Tibial nerve (tissue), 4 donors: ENCODE measurements at regions not wholly inside any gene's neighbourhood (a gene's known extent, or its start where the extent isn't known, plus 50 kb on each side); places are given as distances from the start of the nearest gene placed in this dataset.

Experiments used
- DNase-seq, 2 donors: peaks; one replicate each; pipeline ENCODE4 v3.0.0-alpha.2; 2019; ENCODE audit warnings: low spot score in 2 of 2
- H3K27ac ChIP-seq, 4 donors: fragments of 200-600 bp; sonication (generic) in 3 of 4; one replicate each; pipeline ENCODE4 v1.5.1; 2017 to 2019; ENCODE audit warnings: mild to moderate bottlenecking in 1 of 4
- H3K27me3 ChIP-seq, 2 donors: fragments of 200-600 bp; sonication (generic) in 1 of 2; one replicate each; pipeline versions ENCODE4 v1.5.1 to v1.6.0; 2017 to 2019
- H3K36me3 ChIP-seq, 3 donors: fragments of 200-600 bp; sonication (generic); one replicate each; pipeline ENCODE4 v1.5.1; 2018 to 2019
- H3K4me1 ChIP-seq, 4 donors: fragments of 200-600 bp; sonication (generic) in 3 of 4; one replicate each; pipeline ENCODE4 v1.5.1; 2017 to 2019
- H3K4me3 ChIP-seq, 4 donors: fragments of 200-600 bp; sonication (generic) in 3 of 4; one replicate each; pipeline ENCODE4 v1.5.1; 2017 to 2019; ENCODE audit warnings: mild to moderate bottlenecking in 1 of 4, moderate library complexity in 1 of 4
- H3K9me3 ChIP-seq, 4 donors: fragments of 200-600 bp; sonication (generic) in 3 of 4; one replicate each; pipeline ENCODE4 v1.5.1; 2017 to 2019
- EP300 ChIP-seq, 2 donors: sonication (generic); formaldehyde crosslinking; IDR thresholded peaks; one replicate each; pipeline ENCODE4 v1.6.1; 2017; ENCODE audit warnings: antibody characterized with exemption in 2 of 2, mild to moderate bottlenecking in 1 of 2
- POLR2A ChIP-seq, 2 donors: fragments of 450-650 bp; IDR thresholded peaks; one replicate each; pipeline ENCODE4 v1.6.1; 2017; ENCODE audit warnings: antibody characterized with exemption in 2 of 2, mild to moderate bottlenecking in 2 of 2, moderate library complexity in 2 of 2
- WGBS, 2 donors: methylation state at CpG; one replicate each; pipeline ENCODE4 v1.1.5; 2018; 5-methylcytosine and 5-hydroxymethylcytosine counted together
- TF ChIP-seq, protein P1 (sequence below), 5 experiments: fragments of 200-600 bp in 3 of 5; fragments of 450-650 bp in 2 of 5; sonication (generic) in 3 of 5; IDR thresholded peaks; one replicate each; pipeline ENCODE4 v1.5.1; 2016 to 2019; ENCODE audit warnings: antibody characterized with exemption in 5 of 5, mild to moderate bottlenecking in 3 of 5, moderate library complexity in 2 of 5

DNA sequence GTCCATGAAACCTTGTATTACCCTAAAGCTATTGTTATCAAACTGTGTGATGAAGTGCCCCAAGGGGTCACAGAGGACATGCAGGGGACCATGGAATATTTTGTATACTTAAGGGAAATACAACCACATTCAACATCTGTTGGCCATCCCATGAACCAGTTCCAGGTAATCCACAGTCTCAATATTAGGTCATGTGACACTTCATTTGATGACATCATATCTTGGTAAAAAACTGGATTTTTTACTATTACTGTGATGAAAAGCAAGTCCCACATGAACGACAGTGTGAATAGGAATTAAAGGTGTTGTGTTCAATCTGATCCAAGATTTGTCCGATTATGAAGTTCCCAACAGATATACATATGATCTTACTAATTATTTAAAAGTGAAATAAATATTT, 355.2 kb downstream of the IRS2 start:
- WGBS, 2 donors, result 49 to 68% methylated on average over 2 of the region's 2 CpGs

GRCh38 chr13:109428146-109428545, 358.2 kb downstream of the IRS2 start:
- no peaks in the 10 kb centered on the region for H3K27me3 ChIP-seq
- no peaks in the 10 kb centered on the region for H3K36me3 ChIP-seq
- no peaks in the 10 kb centered on the region for H3K4me1 ChIP-seq
- TF ChIP-seq EP300 (IDR thresholded peaks at IDR 0.05) (no peak), POLR2A (IDR thresholded peaks at IDR 0.05) (no peak)
- TF ChIP-seq, protein P1, sequence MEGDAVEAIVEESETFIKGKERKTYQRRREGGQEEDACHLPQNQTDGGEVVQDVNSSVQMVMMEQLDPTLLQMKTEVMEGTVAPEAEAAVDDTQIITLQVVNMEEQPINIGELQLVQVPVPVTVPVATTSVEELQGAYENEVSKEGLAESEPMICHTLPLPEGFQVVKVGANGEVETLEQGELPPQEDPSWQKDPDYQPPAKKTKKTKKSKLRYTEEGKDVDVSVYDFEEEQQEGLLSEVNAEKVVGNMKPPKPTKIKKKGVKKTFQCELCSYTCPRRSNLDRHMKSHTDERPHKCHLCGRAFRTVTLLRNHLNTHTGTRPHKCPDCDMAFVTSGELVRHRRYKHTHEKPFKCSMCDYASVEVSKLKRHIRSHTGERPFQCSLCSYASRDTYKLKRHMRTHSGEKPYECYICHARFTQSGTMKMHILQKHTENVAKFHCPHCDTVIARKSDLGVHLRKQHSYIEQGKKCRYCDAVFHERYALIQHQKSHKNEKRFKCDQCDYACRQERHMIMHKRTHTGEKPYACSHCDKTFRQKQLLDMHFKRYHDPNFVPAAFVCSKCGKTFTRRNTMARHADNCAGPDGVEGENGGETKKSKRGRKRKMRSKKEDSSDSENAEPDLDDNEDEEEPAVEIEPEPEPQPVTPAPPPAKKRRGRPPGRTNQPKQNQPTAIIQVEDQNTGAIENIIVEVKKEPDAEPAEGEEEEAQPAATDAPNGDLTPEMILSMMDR (IDR thresholded peaks at IDR 0.05), result no peak
- 71 to 79% methylated on average over 3 of the region's 3 CpGs for WGBS, 2 donors
- no peak overlapping the region for H3K4me3 ChIP-seq
- H3K9me3 ChIP-seq, result no peaks in the 10 kb centered on the region
- H3K27ac ChIP-seq, result no peak overlapping the region
- no peak for DNase-seq

More for the DNA sequence above, 355.2 kb downstream of the IRS2 start:
- TF ChIP-seq POLR2A (IDR thresholded peaks at IDR 0.05) (no peak), EP300 (IDR thresholded peaks at IDR 0.05) (no peak)
- TF ChIP-seq, protein P1 (IDR thresholded peaks at IDR 0.05), result no peak
- H3K9me3 ChIP-seq, result no peaks in the 10 kb centered on the region
- H3K27ac ChIP-seq, result no peak overlapping the region
- H3K4me1 ChIP-seq, result no peaks in the 10 kb centered on the region
- DNase-seq, result no peak
- no peak overlapping the region for H3K4me3 ChIP-seq
- no peaks in the 10 kb centered on the region for H3K27me3 ChIP-seq
- no peaks in the 10 kb centered on the region for H3K36me3 ChIP-seq

GRCh38 chr13:109427695-109428094, 358.7 kb downstream of the IRS2 start:
- Histone ChIP-seq H3K27ac (no peak overlapping the region), H3K4me3 (no peak overlapping the region), H3K36me3 (no peaks in the 10 kb centered on the region), H3K9me3 (no peaks in the 10 kb centered on the region), H3K4me1 (no peaks in the 10 kb centered on the region), H3K27me3 (no peaks in the 10 kb centered on the region)
- 84 to 86% methylated on average over 3 of the region's 3 CpGs for WGBS, 2 donors
- no peak for TF ChIP-seq EP300 (IDR thresholded peaks at IDR 0.05)
- TF ChIP-seq POLR2A (IDR thresholded peaks at IDR 0.05), result no peak
- TF ChIP-seq, protein P1 (IDR thresholded peaks at IDR 0.05), result no peak
- no peak for DNase-seq

GRCh38 chr13:109427148-109427547, 359.2 kb downstream of the IRS2 start:
- DNase-seq, result no peak
- H3K9me3 ChIP-seq, result no peaks in the 10 kb centered on the region

DNA sequence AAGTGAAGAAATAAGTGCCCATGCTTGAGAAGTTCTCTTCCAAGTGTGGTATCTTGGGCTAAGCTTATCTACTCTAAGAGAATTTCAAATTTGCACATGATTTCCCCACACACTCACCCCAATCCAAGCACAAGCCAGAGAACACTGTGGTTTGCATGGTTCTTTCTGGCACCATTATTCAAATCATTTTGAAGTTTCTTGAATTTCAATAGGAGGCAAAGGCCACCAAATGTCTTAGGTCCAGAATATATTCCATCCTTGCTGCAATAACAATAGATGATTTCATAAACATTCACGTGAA, 359.7 kb downstream of the IRS2 start:
- H3K4me1 ChIP-seq, result no peaks in the 10 kb centered on the region
- WGBS, 2 donors, result 85 to 91% methylated on average over 1 of the region's 1 CpG
- H3K4me3 ChIP-seq, result no peak overlapping the region
- TF ChIP-seq EP300 (IDR thresholded peaks at IDR 0.05), result no peak
- TF ChIP-seq, protein P1 (IDR thresholded peaks at IDR 0.05), result no peak
- no peak for TF ChIP-seq POLR2A (IDR thresholded peaks at IDR 0.05)
- no peaks in the 10 kb centered on the region for H3K36me3 ChIP-seq
- no peak overlapping the region for H3K27ac ChIP-seq
- no peaks in the 10 kb centered on the region for H3K9me3 ChIP-seq
- no peak for DNase-seq
- H3K27me3 ChIP-seq, result no peaks in the 10 kb centered on the region

More at GRCh38 chr13:109427148-109427547, 359.2 kb downstream of the IRS2 start:
- Histone ChIP-seq H3K4me3 (no peak overlapping the region), H3K36me3 (no peaks in the 10 kb centered on the region), H3K27me3 (no peaks in the 10 kb centered on the region), H3K27ac (no peak overlapping the region), H3K4me1 (no peaks in the 10 kb centered on the region)
- WGBS, 2 donors, result 69 to 79% methylated on average over 2 of the region's 2 CpGs
- no peak for TF ChIP-seq EP300 (IDR thresholded peaks at IDR 0.05)
- TF ChIP-seq, protein P1 (IDR thresholded peaks at IDR 0.05), result no peak
- no peak for TF ChIP-seq POLR2A (IDR thresholded peaks at IDR 0.05)
